NCI-H345 (cell line): ENCODE measurements at regions not wholly inside any gene's neighbourhood (a gene's known extent, or its start where the extent isn't known, plus 50 kb on each side); places are given as distances from the start of the nearest gene placed in this dataset.
A peak's percentile ranks its signal among the peaks of the same experiment; 100 is the strongest.
"Not testable (repeated sequence)": the region's sequence is repeated elsewhere in the genome, so short reads cannot be mapped to it uniquely, and the experiment has no call there.

Experiments used
- DNase-seq: peaks from one replicate; lab custom pipeline; 2025; lab: John Stamatoyannopoulos, UW

GRCh38 chr18:8499810-8500675, 109.2 kb upstream of the RAB12 start:
- DNase-seq = peak; percentile 21

GRCh38 chr18:8501044-8501443, 108.2 kb upstream of the RAB12 start:
- DNase-seq = peak; percentile 87

DNA sequence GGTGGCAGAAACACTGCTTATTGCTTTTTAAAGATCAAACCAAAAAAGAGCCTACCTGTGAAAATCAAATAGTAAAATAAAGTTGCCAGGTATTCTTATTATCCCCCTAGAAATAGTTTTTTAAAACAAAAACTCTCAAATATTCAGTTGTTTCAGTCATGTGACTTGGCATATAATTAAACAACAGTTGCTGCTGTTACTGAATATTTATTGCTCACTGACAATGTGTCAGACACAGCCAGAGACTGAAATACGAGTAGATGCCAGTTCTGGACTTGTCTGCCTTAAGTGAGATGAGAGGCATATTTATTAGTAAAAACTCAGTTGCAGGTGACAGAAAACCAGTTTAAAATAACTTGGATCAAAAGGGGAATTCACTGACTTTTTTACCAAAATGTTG, 106.0 kb upstream of the RAB12 start:
- no peak for DNase-seq

DNA sequence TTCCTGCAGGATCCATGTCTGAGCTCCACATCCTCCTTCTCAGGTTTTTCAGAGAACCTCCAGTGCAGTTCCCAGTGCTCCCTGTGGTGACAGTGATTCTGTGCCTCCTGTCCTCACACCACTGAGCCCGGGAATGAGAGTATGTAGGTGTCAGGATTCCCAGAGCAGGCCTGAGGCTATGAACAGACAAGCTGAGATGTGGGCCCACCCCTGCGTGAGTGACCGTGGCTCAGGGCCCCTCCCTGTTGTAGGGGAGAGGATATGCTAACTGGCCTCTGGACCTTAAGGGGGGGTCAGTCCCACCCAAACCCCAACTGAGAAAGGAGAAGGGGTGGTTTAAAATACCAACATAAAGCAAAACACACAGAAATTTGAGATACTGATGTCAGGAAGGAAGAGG, 104.8 kb upstream of the RAB12 start:
- DNase-seq = no peak

- no peak for DNase-seq
These were observed 104.3 kb upstream of the RAB12 start for GRCh38 chr18:8504880-8505435.

DNA sequence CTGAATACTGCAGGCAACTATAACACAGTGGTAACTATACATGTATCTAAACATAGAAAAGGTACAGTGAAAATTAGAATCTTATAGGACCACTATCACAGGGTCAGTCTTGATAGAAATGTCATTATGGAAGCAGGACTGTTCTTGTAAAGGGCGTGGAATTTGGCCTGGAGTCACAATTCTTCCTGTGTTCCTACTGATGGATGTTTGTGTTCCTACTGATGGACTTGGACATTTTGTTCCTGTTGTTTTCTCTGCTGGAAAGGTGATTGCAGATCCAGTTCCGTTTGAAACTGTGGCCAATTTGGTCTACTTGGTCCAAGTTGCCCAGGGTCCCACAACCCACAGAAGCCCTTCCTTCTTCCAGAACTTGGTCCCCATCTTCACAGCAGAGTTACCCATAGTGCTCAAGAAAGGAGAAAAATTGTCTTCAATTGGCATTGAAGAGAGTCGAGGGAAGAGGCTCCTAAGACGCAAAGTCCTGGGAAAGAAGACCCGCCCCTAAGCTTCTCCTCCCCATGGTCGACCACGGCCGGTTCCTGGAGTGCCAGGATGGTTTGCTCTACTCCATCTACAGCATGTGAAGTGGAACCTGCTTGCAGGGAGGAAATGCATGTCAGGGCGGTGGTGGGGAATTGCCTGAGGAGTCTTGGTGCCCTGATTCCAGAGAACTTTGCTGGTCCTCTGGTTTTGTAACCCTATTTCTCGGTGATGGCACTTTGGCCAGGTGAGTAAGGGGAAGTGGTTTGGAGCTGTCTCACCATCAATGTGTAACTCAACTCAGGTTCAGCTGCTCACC, 102.8 kb upstream of the RAB12 start:
- DNase-seq = no peak

GRCh38 chr18:8507361-8507760, 101.9 kb upstream of the RAB12 start:
- no peak for DNase-seq

GRCh38 chr18:8507915-8508705, 101.1 kb upstream of the RAB12 start:
- no peak for DNase-seq

- no peak for DNase-seq
These were observed 96.0 kb upstream of the RAB12 start for GRCh38 chr18:8513249-8513648.

- no peak for DNase-seq
These were observed 94.8 kb upstream of the RAB12 start for GRCh38 chr18:8514409-8514808.

- no peak for DNase-seq
These were observed 93.9 kb upstream of the RAB12 start for GRCh38 chr18:8515142-8515865.

GRCh38 chr18:8516371-8517250, 92.6 kb upstream of the RAB12 start:
- DNase-seq = no peak

GRCh38 chr18:8517276-8517675, 92.0 kb upstream of the RAB12 start:
- DNase-seq = no peak

DNA sequence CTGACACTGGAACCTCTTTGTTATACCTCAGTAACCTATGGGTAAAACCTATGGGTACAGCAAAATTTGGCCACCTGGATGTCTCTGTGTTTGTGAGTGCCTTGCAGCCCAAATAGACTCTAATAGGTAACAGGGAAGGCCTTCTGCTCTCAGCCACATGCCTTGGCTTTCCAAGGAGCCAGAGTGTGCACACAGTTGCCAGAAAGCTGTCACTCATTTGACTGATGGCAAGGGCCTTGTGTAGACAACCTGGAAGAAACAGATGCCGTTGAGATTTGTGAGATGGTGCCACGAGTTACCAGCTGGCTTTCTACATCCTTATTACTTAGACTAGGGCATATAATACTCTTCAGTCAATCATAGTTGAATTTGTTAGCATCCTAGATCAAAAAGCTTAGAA, 90.1 kb upstream of the RAB12 start:
- DNase-seq = no peak

- DNase-seq = no peak
These were observed 89.0 kb upstream of the RAB12 start for GRCh38 chr18:8520266-8520665.

DNA sequence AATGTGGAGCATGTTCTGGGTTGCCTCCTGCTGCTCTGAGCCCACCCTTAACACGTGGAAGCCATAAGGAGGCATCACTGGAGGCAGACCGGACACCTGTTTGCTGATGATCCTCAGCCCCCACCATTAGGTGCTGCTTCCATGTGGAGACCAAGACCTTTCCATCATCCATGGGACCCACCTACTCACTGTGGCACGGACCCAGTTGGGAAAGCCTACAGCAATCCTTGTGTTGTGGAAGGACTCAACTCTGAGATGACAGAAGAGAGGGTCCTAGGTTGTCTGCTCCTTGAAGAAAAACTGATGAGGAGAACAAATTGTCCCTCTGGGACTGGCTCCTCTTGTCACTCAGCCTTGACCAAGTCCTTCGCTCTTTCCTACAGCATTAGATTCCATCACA, 86.5 kb upstream of the RAB12 start:
- DNase-seq = no peak

- no peak for DNase-seq
These were observed 83.5 kb upstream of the RAB12 start for GRCh38 chr18:8525692-8526091.

- DNase-seq = no peak
These were observed 82.9 kb upstream of the RAB12 start for GRCh38 chr18:8526332-8526731.

DNA sequence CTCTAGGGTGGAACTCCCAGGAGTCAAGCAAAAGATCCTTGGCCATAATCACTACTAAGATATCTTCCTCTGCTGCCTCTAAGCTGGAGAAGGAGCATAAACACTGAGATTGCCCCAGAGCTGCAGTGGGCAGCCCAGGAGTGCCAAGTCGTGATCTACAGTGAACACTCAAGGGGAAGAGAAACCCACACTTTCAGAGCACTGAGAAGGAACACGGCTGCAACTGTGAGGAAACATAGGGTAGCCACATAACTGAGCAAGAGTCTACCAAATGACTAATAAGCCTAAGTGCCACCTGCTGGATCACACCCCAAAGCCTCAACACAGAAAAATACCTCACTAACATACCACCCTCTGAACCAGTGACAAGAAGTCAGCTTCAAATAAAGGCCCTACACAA, 79.6 kb upstream of the RAB12 start:
- no peak for DNase-seq

DNA sequence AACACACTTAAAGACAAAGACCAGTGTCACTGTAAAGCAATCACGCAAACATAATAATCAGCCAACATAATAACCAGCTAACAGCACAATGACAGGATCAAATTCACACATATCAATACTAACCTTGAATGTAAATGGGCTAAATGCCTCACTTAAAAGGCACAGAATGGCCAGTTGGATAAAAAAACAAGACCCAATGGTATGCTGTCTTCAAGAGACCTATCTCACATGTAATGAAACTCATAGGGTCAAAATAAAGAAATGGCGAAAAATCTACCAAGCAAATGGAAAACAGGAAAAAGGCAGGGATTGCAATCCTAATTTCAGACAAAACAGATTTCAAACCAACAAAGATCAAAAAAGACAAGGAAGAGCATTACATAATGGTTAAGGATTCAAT, 78.2 kb upstream of the RAB12 start:
- not testable (repeated sequence) for DNase-seq
